Activated T-helper 17 cell treated with anti-CD3 and anti-CD28 coated beads, Interleukin-2, amount 50 U/mL, for 72 hours (primary cell): ENCODE measurements at regions not wholly inside any gene's neighbourhood (a gene's known extent, or its start where the extent isn't known, plus 50 kb on each side); places are given as distances from the start of the nearest gene placed in this dataset.
"Not testable (repeated sequence)": the region's sequence is repeated elsewhere in the genome, so short reads cannot be mapped to it uniquely, and the experiment has no call there.

Source experiments
- ATAC-seq: fragments of 150-1000 bp; cut with Tn5 transposase; replicated peaks from 2 replicates; pipeline ENCODE4 v1.10.0; 2021; ENCODE audit warnings: mild to moderate bottlenecking, moderate library complexity
- H3K27ac Mint-ChIP-seq: one replicate; pipeline ENCODE4 v1.8.0; 2022; ENCODE audit warnings: mixed read lengths
- H3K27me3 Mint-ChIP-seq: one replicate; pipeline ENCODE4 v1.8.0; 2022; ENCODE audit warnings: mixed read lengths
- H3K36me3 Mint-ChIP-seq: one replicate; pipeline ENCODE4 v1.8.0; 2022; ENCODE audit warnings: low read depth, mild to moderate bottlenecking, mixed read lengths
- H3K4me1 Mint-ChIP-seq: one replicate; pipeline ENCODE4 v1.8.0; 2022; ENCODE audit warnings: mixed read lengths
- H3K4me3 Mint-ChIP-seq: one replicate; pipeline ENCODE4 v1.8.0; 2022; ENCODE audit warnings: mild to moderate bottlenecking, mixed read lengths
- H3K9me3 Mint-ChIP-seq: one replicate; pipeline ENCODE4 v1.8.0; 2022; ENCODE audit warnings: mixed read lengths

- Mint-ChIP-seq H3K9me3 (no peaks in the 10 kb centered on the region), H3K27me3 (no peaks in the 10 kb centered on the region), H3K4me1 (no peaks in the 10 kb centered on the region), H3K27ac (no peak overlapping the region), H3K4me3 (no peak overlapping the region), H3K36me3 (no peaks in the 10 kb centered on the region)
- ATAC-seq, result no peak
Measured at GRCh38 chr2:194320520-194320919, 1336.5 kb upstream of the SLC39A10 start.

GRCh38 chr2:194319222-194319992 is 1337.6 kb upstream of the SLC39A10 start:
- H3K4me3 Mint-ChIP-seq, result no peak overlapping the region
- no peak overlapping the region for H3K27ac Mint-ChIP-seq
- no peaks in the 10 kb centered on the region for H3K4me1 Mint-ChIP-seq
- no peaks in the 10 kb centered on the region for H3K27me3 Mint-ChIP-seq
- no peak for ATAC-seq
- no peaks in the 10 kb centered on the region for H3K9me3 Mint-ChIP-seq
- no peaks in the 10 kb centered on the region for H3K36me3 Mint-ChIP-seq

GRCh38 chr2:194314042-194314441 is 1343.0 kb upstream of the SLC39A10 start:
- H3K36me3 Mint-ChIP-seq, result no peaks in the 10 kb centered on the region
- H3K27me3 Mint-ChIP-seq, result peaks cover 3% of the 10 kb centered on the region
- no peaks in the 10 kb centered on the region for H3K9me3 Mint-ChIP-seq
- no peaks in the 10 kb centered on the region for H3K4me1 Mint-ChIP-seq
- H3K27ac Mint-ChIP-seq, result no peak overlapping the region
- ATAC-seq, result no peak
- H3K4me3 Mint-ChIP-seq, result no peak overlapping the region

GRCh38 chr2:194304191-194304590 is 1352.8 kb upstream of the SLC39A10 start:
- Mint-ChIP-seq H3K9me3 (peaks cover 6% of the 10 kb centered on the region), H3K27ac (no peak overlapping the region), H3K36me3 (no peaks in the 10 kb centered on the region), H3K4me1 (no peaks in the 10 kb centered on the region), H3K27me3 (no peaks in the 10 kb centered on the region), H3K4me3 (no peak overlapping the region)
- ATAC-seq, result no peak

GRCh38 chr2:194301946-194302345 is 1355.1 kb upstream of the SLC39A10 start:
- ATAC-seq, result no peak
- Mint-ChIP-seq H3K27ac (no peak overlapping the region), H3K9me3 (peaks cover 4% of the 10 kb centered on the region), H3K36me3 (no peaks in the 10 kb centered on the region), H3K27me3 (no peaks in the 10 kb centered on the region), H3K4me3 (no peak overlapping the region), H3K4me1 (no peaks in the 10 kb centered on the region)

- Mint-ChIP-seq H3K27me3 (no peaks in the 10 kb centered on the region), H3K4me3 (no peak overlapping the region), H3K36me3 (no peaks in the 10 kb centered on the region), H3K9me3 (no peaks in the 10 kb centered on the region), H3K4me1 (no peaks in the 10 kb centered on the region), H3K27ac (no peak overlapping the region)
- ATAC-seq, result no peak
Measured at GRCh38 chr2:194294156-194294555, 1362.9 kb upstream of the SLC39A10 start.

- Mint-ChIP-seq H3K4me3 (no peak overlapping the region), H3K9me3 (no peaks in the 10 kb centered on the region), H3K27me3 (no peaks in the 10 kb centered on the region), H3K4me1 (no peaks in the 10 kb centered on the region), H3K36me3 (no peaks in the 10 kb centered on the region), H3K27ac (no peak overlapping the region)
- no peak for ATAC-seq
Measured at GRCh38 chr2:194291104-194291503, 1365.9 kb upstream of the SLC39A10 start.

- Mint-ChIP-seq H3K9me3 (no peaks in the 10 kb centered on the region), H3K27ac (no peak overlapping the region), H3K27me3 (no peaks in the 10 kb centered on the region), H3K4me1 (no peaks in the 10 kb centered on the region), H3K4me3 (no peak overlapping the region), H3K36me3 (no peaks in the 10 kb centered on the region)
- no peak for ATAC-seq
Measured at GRCh38 chr2:194289712-194290346, 1367.2 kb upstream of the SLC39A10 start.

- not testable (repeated sequence) for H3K36me3 Mint-ChIP-seq, ATAC-seq, H3K27ac Mint-ChIP-seq, H3K27me3 Mint-ChIP-seq, H3K4me3 Mint-ChIP-seq, H3K9me3 Mint-ChIP-seq, H3K4me1 Mint-ChIP-seq
Measured at GRCh38 chr2:194276667-194277066, 1380.4 kb upstream of the SLC39A10 start.

GRCh38 chr2:194271293-194271961 is 1385.6 kb upstream of the SLC39A10 start:
- no peaks in the 10 kb centered on the region for H3K36me3 Mint-ChIP-seq
- no peak for ATAC-seq
- H3K27me3 Mint-ChIP-seq, result no peaks in the 10 kb centered on the region
- no peak overlapping the region for H3K4me3 Mint-ChIP-seq
- no peaks in the 10 kb centered on the region for H3K9me3 Mint-ChIP-seq
- H3K4me1 Mint-ChIP-seq, result no peaks in the 10 kb centered on the region
- H3K27ac Mint-ChIP-seq, result no peak overlapping the region

- no peak for ATAC-seq
- Mint-ChIP-seq H3K9me3 (no peaks in the 10 kb centered on the region), H3K4me3 (no peak overlapping the region)
Measured at GRCh38 chr2:194270648-194271047, 1386.4 kb upstream of the SLC39A10 start.

GRCh38 chr2:194264586-194264985 is 1392.4 kb upstream of the SLC39A10 start:
- ATAC-seq, result no peak
- H3K9me3 Mint-ChIP-seq, result no peaks in the 10 kb centered on the region
- no peak overlapping the region for H3K4me3 Mint-ChIP-seq
- H3K27ac Mint-ChIP-seq, result no peak overlapping the region
- no peaks in the 10 kb centered on the region for H3K27me3 Mint-ChIP-seq
- no peaks in the 10 kb centered on the region for H3K4me1 Mint-ChIP-seq
- no peaks in the 10 kb centered on the region for H3K36me3 Mint-ChIP-seq

More at GRCh38 chr2:194270648-194271047, 1386.4 kb upstream of the SLC39A10 start:
- Mint-ChIP-seq H3K27ac (no peak overlapping the region), H3K4me1 (no peaks in the 10 kb centered on the region), H3K27me3 (no peaks in the 10 kb centered on the region), H3K36me3 (no peaks in the 10 kb centered on the region)

GRCh38 chr2:194260185-194260584 is 1396.8 kb upstream of the SLC39A10 start:
- Mint-ChIP-seq H3K27ac (no peak overlapping the region), H3K9me3 (no peaks in the 10 kb centered on the region), H3K36me3 (no peaks in the 10 kb centered on the region), H3K4me1 (no peaks in the 10 kb centered on the region), H3K4me3 (no peak overlapping the region), H3K27me3 (no peaks in the 10 kb centered on the region)
- no peak for ATAC-seq

GRCh38 chr2:194257095-194257494 is 1399.9 kb upstream of the SLC39A10 start:
- H3K4me3 Mint-ChIP-seq, result no peak overlapping the region
- no peaks in the 10 kb centered on the region for H3K36me3 Mint-ChIP-seq
- no peaks in the 10 kb centered on the region for H3K27me3 Mint-ChIP-seq
- no peaks in the 10 kb centered on the region for H3K4me1 Mint-ChIP-seq
- no peak for ATAC-seq
- no peak overlapping the region for H3K27ac Mint-ChIP-seq
- no peaks in the 10 kb centered on the region for H3K9me3 Mint-ChIP-seq
